OCI-LY1 (cell line): ENCODE measurements at regions not wholly inside any gene's neighbourhood (a gene's known extent, or its start where the extent isn't known, plus 50 kb on each side); places are given as distances from the start of the nearest gene placed in this dataset.

Experiments
- CTCF ChIP-seq: fragments of 200-600 bp; sonication (generic), shearing (Covaris generic); IDR thresholded peaks from 2 replicates; pipeline ENCODE4 v1.5.1; 2017; ENCODE audit warnings: mild to moderate bottlenecking, antibody characterized with exemption, low read length, moderate library complexity, mixed read lengths
- EZH2 ChIP-seq: fragments of 200-600 bp; sonication (generic), shearing (Covaris generic); IDR thresholded peaks from 2 replicates; pipeline ENCODE4 v1.8.0; 2017; ENCODE audit warnings: borderline replicate concordance, mixed run types, mild to moderate bottlenecking, antibody characterized with exemption, low read length, moderate library complexity, mixed read lengths

DNA sequence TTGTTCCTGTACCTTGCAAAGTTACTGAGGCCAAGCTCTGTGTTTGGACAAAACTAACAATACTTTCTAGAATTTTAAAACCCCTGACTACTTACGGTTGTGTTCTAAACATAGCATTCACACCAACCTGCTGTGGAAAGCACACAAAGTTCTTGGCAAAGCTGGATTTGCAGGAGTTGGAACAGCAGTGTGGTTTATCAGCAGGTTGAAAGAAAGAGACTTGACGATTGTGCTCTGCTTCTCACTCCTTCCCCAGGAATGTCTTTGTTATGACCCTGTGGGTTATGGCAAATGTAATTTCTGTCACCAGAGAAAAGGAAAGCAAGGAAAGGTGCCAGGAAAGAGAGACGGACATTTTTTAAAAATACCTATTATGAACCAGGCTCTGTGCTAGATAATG lies 165.5 kb upstream of the TGFBR2 start:
- TF ChIP-seq CTCF = no peak
- TF ChIP-seq EZH2 = no peak
